NB4 (cell line): ENCODE measurements at regions not wholly inside any gene's neighbourhood (a gene's known extent, or its start where the extent isn't known, plus 50 kb on each side); places are given as distances from the start of the nearest gene placed in this dataset.

Experiments
- MYC ChIP-seq: IDR thresholded peaks from 2 replicates; pipeline ENCODE4 v1.6.1; 2011; ENCODE audit warnings: low read depth, low read length
- POLR2A ChIP-seq: IDR thresholded peaks from 2 replicates; pipeline ENCODE4 v1.6.1; 2011; ENCODE audit warnings: mild to moderate bottlenecking; ENCODE audit not compliant: insufficient read length; ENCODE audit errors: extremely low read depth
- TF ChIP-seq, protein P1 (sequence below): IDR thresholded peaks from one replicate; pipeline ENCODE4 v1.5.1; 2012; ENCODE audit warnings: low read depth, low read length
- TF ChIP-seq, protein P2 (sequence below): IDR thresholded peaks from 2 replicates; pipeline ENCODE4 v1.6.1; 2011; ENCODE audit warnings: low read depth, low read length

DNA sequence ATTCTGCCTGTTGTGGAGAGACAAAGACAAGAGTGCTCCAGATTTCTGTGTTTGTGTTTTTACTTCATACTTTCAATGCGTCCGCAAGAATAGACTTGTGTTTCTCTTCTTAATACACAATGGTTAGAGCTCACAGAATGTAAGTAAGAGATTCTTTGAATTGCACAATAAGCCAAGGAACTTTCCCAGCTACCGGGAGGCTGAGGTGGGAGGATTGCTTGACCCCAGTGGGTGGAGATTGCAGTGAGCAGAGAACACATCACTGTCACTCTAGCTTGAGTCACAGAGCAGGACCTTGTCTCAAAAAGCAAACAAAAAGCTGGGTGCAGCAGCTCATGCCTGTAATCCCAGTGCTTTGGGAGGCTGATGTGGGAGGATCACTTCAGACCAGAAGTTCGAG, 250.7 kb upstream of the MYO3A start:
- TF ChIP-seq, protein P1, sequence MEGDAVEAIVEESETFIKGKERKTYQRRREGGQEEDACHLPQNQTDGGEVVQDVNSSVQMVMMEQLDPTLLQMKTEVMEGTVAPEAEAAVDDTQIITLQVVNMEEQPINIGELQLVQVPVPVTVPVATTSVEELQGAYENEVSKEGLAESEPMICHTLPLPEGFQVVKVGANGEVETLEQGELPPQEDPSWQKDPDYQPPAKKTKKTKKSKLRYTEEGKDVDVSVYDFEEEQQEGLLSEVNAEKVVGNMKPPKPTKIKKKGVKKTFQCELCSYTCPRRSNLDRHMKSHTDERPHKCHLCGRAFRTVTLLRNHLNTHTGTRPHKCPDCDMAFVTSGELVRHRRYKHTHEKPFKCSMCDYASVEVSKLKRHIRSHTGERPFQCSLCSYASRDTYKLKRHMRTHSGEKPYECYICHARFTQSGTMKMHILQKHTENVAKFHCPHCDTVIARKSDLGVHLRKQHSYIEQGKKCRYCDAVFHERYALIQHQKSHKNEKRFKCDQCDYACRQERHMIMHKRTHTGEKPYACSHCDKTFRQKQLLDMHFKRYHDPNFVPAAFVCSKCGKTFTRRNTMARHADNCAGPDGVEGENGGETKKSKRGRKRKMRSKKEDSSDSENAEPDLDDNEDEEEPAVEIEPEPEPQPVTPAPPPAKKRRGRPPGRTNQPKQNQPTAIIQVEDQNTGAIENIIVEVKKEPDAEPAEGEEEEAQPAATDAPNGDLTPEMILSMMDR = no peak
- TF ChIP-seq, protein P2, sequence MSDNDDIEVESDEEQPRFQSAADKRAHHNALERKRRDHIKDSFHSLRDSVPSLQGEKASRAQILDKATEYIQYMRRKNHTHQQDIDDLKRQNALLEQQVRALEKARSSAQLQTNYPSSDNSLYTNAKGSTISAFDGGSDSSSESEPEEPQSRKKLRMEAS = no peak
- TF ChIP-seq POLR2A = no peak
- no peak for TF ChIP-seq MYC
